Nephron (organoid): ENCODE measurements at regions not wholly inside any gene's neighbourhood (a gene's known extent, or its start where the extent isn't known, plus 50 kb on each side); places are given as distances from the start of the nearest gene placed in this dataset.

Experiments used
- H3K27ac Mint-ChIP-seq, 3 experiments: 2 replicates each; pipeline ENCODE4 v1.8.0; 2020; ENCODE audit warnings: mixed read lengths in 3 of 3, mild to moderate bottlenecking in 2 of 3, moderate library complexity in 1 of 3
- H3K27me3 Mint-ChIP-seq: 2 replicates; pipeline ENCODE4 v1.8.0; 2021; ENCODE audit warnings: low read depth, mild to moderate bottlenecking, moderate library complexity, mixed read lengths
- H3K36me3 Mint-ChIP-seq: 2 replicates; pipeline ENCODE4 v1.8.0; 2020; ENCODE audit warnings: low read depth, mixed read lengths
- H3K4me1 Mint-ChIP-seq: 2 replicates; pipeline ENCODE4 v1.8.0; 2020; ENCODE audit warnings: mixed read lengths
- H3K4me3 Mint-ChIP-seq, 3 experiments: 2 replicates each; pipeline ENCODE4 v1.8.0; 2020; ENCODE audit warnings: mild to moderate bottlenecking in 3 of 3, mixed read lengths in 3 of 3, moderate library complexity in 2 of 3
- H3K9me3 Mint-ChIP-seq: 2 replicates; pipeline ENCODE4 v1.8.0; 2020; ENCODE audit warnings: mixed read lengths
- TF ChIP-seq, protein P1 (sequence below), 3 experiments: fragments of 200-600 bp; sonication (generic); IDR thresholded peaks; one replicate each; pipeline ENCODE4 v1.5.0; 2021; ENCODE audit warnings: antibody characterized with exemption in 3 of 3; ENCODE audit not compliant: unreplicated experiment in 3 of 3

DNA sequence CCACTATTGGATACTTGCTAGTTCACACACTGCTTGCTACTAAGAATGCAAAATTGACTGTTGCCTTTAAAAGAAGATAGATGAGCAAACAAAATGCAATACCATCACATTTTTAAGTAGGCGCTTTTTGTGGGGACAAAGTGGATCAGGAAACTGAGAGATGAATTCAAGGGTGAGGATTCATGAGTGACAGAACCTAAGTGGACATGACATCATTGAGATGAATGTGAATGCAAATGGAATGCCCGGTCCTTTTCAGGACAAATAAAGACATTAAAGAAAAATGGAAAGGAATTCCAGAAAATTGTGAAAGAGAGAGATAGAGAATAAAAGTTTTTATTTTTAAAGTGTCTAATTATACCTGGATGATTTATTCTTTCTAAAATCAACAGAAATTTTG, 106.3 kb upstream of the AKR1E2 start:
- no peak overlapping the region for H3K27ac Mint-ChIP-seq
- H3K4me1 Mint-ChIP-seq = no peaks in the 10 kb centered on the region
- no peaks in the 10 kb centered on the region for H3K27me3 Mint-ChIP-seq
- no peak overlapping the region for H3K4me3 Mint-ChIP-seq
- H3K36me3 Mint-ChIP-seq = no peaks in the 10 kb centered on the region
- H3K9me3 Mint-ChIP-seq = no peaks in the 10 kb centered on the region
- TF ChIP-seq, protein P1, sequence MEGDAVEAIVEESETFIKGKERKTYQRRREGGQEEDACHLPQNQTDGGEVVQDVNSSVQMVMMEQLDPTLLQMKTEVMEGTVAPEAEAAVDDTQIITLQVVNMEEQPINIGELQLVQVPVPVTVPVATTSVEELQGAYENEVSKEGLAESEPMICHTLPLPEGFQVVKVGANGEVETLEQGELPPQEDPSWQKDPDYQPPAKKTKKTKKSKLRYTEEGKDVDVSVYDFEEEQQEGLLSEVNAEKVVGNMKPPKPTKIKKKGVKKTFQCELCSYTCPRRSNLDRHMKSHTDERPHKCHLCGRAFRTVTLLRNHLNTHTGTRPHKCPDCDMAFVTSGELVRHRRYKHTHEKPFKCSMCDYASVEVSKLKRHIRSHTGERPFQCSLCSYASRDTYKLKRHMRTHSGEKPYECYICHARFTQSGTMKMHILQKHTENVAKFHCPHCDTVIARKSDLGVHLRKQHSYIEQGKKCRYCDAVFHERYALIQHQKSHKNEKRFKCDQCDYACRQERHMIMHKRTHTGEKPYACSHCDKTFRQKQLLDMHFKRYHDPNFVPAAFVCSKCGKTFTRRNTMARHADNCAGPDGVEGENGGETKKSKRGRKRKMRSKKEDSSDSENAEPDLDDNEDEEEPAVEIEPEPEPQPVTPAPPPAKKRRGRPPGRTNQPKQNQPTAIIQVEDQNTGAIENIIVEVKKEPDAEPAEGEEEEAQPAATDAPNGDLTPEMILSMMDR (IDR thresholded peaks at IDR 0.05; ENCODE audit: unreplicated experiment in 3 of 3) = no peak

DNA sequence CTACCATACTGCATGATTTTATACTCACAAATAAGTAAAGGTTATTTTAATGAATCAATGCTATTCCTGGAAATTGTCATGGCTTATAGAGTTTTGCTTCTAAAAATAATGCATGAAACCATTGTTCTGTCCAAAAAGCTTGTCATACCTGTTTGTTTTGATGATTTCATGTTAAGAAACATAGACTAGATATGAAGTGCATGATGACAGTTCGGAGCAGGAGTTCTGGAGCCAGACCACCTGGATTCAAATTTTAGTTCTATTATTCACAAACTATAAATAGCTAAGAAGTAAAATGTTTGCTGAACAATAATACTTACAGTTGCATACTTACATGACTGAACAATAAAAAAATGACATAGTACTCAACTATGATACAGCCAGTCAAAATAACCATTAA, 107.0 kb upstream of the AKR1E2 start:
- TF ChIP-seq, protein P1 (IDR thresholded peaks at IDR 0.05; ENCODE audit: unreplicated experiment in 3 of 3) = no peak
- Mint-ChIP-seq H3K27me3 (no peaks in the 10 kb centered on the region), H3K36me3 (no peaks in the 10 kb centered on the region), H3K4me1 (no peaks in the 10 kb centered on the region), H3K4me3 (no peak overlapping the region), H3K9me3 (no peaks in the 10 kb centered on the region), H3K27ac (no peak overlapping the region)

DNA sequence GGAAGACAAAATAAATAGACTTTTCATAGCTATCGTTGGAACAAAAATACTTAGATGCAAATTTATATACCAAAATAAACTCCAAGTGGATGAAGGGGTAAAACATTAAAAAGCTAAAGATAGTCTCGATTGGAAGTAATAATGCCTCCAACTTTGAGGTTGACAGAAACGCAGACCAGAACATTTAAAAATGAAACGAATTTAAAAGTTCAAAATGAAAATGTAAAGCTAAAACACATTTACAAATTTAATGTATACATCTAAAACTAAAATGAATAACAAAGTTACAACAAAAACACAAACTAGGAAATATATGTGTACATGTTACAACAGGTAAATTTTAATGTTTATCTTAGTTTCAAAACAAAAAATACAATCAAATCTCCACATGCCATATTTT, 107.5 kb upstream of the AKR1E2 start:
- Mint-ChIP-seq H3K36me3 (no peaks in the 10 kb centered on the region), H3K9me3 (no peaks in the 10 kb centered on the region), H3K27me3 (no peaks in the 10 kb centered on the region), H3K27ac (no peak overlapping the region), H3K4me3 (no peak overlapping the region), H3K4me1 (no peaks in the 10 kb centered on the region)
- TF ChIP-seq, protein P1 (IDR thresholded peaks at IDR 0.05; ENCODE audit: unreplicated experiment in 3 of 3) = no peak

DNA sequence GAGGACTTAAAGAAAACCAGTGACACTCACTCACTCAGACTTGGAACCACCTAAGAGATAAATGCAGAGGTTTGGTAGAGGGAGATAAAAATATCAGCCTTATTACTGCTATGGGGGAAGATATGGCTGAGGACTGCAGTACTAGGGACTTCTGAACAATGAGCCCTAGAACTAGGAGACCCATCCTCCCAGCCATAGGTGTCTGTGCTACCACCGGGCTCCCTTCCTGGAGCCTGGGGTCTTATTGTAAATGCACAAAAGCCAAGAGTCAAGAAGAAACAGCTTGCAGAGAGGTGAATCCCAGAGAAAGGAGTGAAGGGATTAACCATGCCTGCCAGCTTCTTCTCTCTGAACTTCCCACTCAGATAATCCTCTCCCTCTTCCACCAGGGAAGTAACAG, 108.3 kb upstream of the AKR1E2 start:
- Mint-ChIP-seq H3K27me3 (no peaks in the 10 kb centered on the region), H3K27ac (no peak overlapping the region), H3K4me3 (no peak overlapping the region), H3K36me3 (no peaks in the 10 kb centered on the region), H3K4me1 (no peaks in the 10 kb centered on the region), H3K9me3 (no peaks in the 10 kb centered on the region)
- TF ChIP-seq, protein P1 (IDR thresholded peaks at IDR 0.05; ENCODE audit: unreplicated experiment in 3 of 3) = no peak

DNA sequence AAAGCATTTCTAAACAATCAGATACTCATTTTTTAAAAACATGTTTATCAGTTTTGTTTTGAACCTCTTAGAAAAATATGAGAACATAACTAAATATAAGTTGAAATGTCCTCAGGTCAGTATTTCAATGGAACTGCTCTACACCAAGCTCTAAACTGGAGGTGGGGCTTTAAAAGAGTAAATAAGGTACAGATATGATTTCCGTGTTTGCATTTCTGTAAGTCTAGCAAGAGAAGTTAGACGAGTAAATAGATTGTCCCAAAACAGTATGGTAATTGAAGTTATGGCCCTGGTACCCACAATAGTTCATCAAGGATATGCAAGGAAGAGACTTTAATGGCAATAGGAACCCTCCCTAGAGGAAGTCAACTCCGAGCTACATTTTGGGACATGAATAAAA, 115.1 kb upstream of the AKR1E2 start:
- Mint-ChIP-seq H3K27me3 (no peaks in the 10 kb centered on the region), H3K27ac (no peak overlapping the region), H3K4me1 (no peaks in the 10 kb centered on the region), H3K9me3 (no peaks in the 10 kb centered on the region), H3K4me3 (no peak overlapping the region), H3K36me3 (no peaks in the 10 kb centered on the region)
- TF ChIP-seq, protein P1 (IDR thresholded peaks at IDR 0.05; ENCODE audit: unreplicated experiment in 3 of 3) = no peak

DNA sequence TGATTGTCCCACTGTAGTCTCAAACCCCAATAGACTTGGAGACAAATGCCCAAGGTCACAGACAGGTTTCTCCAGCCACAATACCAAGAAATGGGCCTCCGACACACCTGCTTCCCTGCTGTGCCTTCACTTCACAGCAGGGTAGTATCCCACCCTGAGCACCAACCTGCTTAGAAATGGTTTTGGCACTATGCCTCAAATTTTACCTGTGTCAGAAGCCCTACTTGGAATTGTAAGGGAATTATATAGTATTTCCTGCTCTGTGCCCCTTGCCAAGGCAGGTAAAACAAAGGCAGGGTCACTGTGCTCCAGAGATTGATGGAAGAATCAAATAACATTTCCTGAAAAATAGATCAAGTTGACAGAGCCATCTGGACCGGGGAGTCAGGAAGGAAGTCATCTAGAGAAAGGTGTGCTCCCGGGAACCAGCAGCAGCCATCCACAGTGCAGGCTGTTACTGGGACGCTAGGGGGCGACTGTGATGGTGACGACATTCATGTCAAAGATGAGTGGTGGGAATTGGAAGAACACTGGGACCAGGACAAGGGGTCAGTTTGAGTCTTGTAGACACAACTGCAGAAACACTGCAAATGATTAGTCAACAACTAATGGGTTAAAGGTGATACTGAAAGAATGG, 117.8 kb upstream of the AKR1E2 start:
- Mint-ChIP-seq H3K4me1 (no peaks in the 10 kb centered on the region), H3K27ac (no peak overlapping the region), H3K27me3 (no peaks in the 10 kb centered on the region), H3K36me3 (no peaks in the 10 kb centered on the region), H3K4me3 (no peak overlapping the region), H3K9me3 (no peaks in the 10 kb centered on the region)
- TF ChIP-seq, protein P1 (IDR thresholded peaks at IDR 0.05; ENCODE audit: unreplicated experiment in 3 of 3) = no peak
